Upper lobe of right lung (tissue), 1 donor: ENCODE measurements at regions not wholly inside any gene's neighbourhood (a gene's known extent, or its start where the extent isn't known, plus 50 kb on each side); places are given as distances from the start of the nearest gene placed in this dataset.

Experiments
- ATAC-seq: fragments of 200-7000 bp; cut with Tn5 transposase; one replicate; pipeline ENCODE4 v1.9.1; 2020; ENCODE audit warnings: mild to moderate bottlenecking, moderate library complexity
- DNase-seq: peaks from one replicate; pipeline ENCODE4 v3.0.0-alpha.2; 2020
- H3K27ac ChIP-seq: fragments of 200-600 bp; one replicate; pipeline ENCODE4 v1.8.0; 2022
- H3K27me3 ChIP-seq: fragments of 200-600 bp; one replicate; pipeline ENCODE4 v1.8.0; 2022; ENCODE audit warnings: mild to moderate bottlenecking
- H3K36me3 ChIP-seq: fragments of 200-600 bp; one replicate; pipeline ENCODE4 v1.8.0; 2022
- H3K4me1 ChIP-seq: fragments of 200-600 bp; one replicate; pipeline ENCODE4 v1.8.0; 2022
- H3K4me3 ChIP-seq: fragments of 200-600 bp; one replicate; pipeline ENCODE4 v1.8.0; 2022; ENCODE audit warnings: mild to moderate bottlenecking
- H3K9me3 ChIP-seq: fragments of 200-600 bp; one replicate; pipeline ENCODE4 v1.8.0; 2022
- CTCF ChIP-seq: fragments of 200-600 bp; IDR thresholded peaks from one replicate; pipeline ENCODE4 v1.8.0; 2022; ENCODE audit warnings: antibody characterized with exemption
- intact Hi-C: fragments of 100-400 bp; cut with DNase I; formaldehyde crosslinking; loops from one replicate; pipeline ENCODE4 v1.11.0; 2022
- donor health status: DM: no; HTN: yes; CAD: no; lungs with severe emphysema.

- intact Hi-C loops = no loop called here
- no peak overlapping the region for H3K4me3 ChIP-seq
- H3K4me1 ChIP-seq = no peaks in the 10 kb centered on the region
- DNase-seq (no peak), ATAC-seq (no peak)
- no peak for TF ChIP-seq CTCF
- H3K36me3 ChIP-seq = no peaks in the 10 kb centered on the region
- H3K27me3 ChIP-seq = no peaks in the 10 kb centered on the region
- no peak overlapping the region for H3K27ac ChIP-seq
- H3K9me3 ChIP-seq = no peaks in the 10 kb centered on the region
Observed at GRCh38 chr14:98498019-98498885, 773.7 kb downstream of the BCL11B start.

GRCh38 chr14:98501335-98501734 lies 770.7 kb downstream of the BCL11B start:
- Histone ChIP-seq H3K27ac (no peak overlapping the region), H3K4me1 (no peaks in the 10 kb centered on the region), H3K36me3 (no peaks in the 10 kb centered on the region), H3K27me3 (no peaks in the 10 kb centered on the region), H3K9me3 (no peaks in the 10 kb centered on the region), H3K4me3 (no peak overlapping the region)
- DNase-seq = no peak
- intact Hi-C loops = no loop called here
- no peak for TF ChIP-seq CTCF
- ATAC-seq = no peak

- Histone ChIP-seq H3K27me3 (no peaks in the 10 kb centered on the region), H3K4me1 (no peaks in the 10 kb centered on the region), H3K36me3 (no peaks in the 10 kb centered on the region), H3K4me3 (no peak overlapping the region), H3K9me3 (no peaks in the 10 kb centered on the region), H3K27ac (no peak overlapping the region)
- TF ChIP-seq CTCF = no peak
- intact Hi-C loops = no loop called here
- DNase-seq (no peak), ATAC-seq (no peak)
Observed at GRCh38 chr14:98501836-98502235, 770.2 kb downstream of the BCL11B start.

DNA sequence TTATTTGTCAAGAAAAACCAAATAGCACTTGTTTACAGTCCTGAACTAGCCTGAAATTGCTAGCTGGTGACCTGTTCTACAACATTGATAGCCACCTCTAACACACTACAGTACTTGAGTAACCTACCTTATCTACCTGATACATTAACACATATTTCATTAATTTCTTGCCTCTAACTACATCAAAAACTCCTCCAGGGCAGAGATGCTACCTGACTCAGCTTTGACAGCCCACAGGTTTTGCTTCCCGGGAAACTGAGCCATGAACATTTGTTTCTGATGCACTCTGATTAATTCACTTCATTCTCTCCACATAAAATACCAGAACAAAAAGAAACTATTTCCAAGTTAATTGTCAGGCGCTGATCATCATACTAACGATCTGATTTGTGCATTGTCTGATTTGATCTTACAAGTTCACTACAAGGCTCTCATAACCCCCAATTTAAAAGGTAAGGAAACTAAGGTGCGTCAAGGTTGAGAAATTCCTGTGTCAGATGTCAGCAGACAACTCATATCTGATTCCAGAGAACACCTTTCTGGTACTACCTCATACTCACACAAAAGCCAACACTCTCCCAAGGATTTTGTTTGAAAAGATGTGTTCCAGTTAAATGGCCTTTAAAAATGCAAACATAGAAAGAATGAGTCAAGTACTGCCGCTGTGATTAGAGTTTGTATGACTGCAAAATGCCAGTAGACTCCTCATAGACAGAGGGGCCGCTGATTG lies 768.7 kb downstream of the BCL11B start:
- DNase-seq (no peak), ATAC-seq (no peak)
- intact Hi-C loops = no loop called here
- Histone ChIP-seq H3K9me3 (no peaks in the 10 kb centered on the region), H3K4me3 (no peak overlapping the region), H3K27me3 (no peaks in the 10 kb centered on the region), H3K36me3 (no peaks in the 10 kb centered on the region), H3K4me1 (no peaks in the 10 kb centered on the region), H3K27ac (no peak overlapping the region)
- TF ChIP-seq CTCF = no peak

DNA sequence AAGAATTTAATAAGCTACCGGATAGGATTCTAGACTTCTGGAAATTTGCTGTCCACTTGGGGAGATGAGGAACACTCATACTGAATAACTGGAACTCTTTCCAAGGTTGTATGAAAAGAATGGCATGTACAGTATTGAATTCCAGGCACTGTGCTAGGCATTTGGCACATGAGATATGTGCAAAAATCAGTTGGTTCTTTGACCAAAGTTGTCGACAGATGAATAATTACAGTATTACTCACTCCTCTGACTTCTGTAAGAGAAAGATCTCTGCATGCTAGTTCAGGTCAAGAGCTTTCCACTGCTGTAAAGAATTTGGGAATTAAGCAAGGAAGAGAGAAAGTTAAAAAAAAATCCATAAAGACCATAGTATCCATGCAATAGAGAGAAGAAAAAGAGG lies 764.7 kb downstream of the BCL11B start:
- no peak for TF ChIP-seq CTCF
- Histone ChIP-seq H3K27ac (no peak overlapping the region), H3K4me3 (no peak overlapping the region), H3K36me3 (no peaks in the 10 kb centered on the region), H3K9me3 (no peaks in the 10 kb centered on the region), H3K4me1 (no peaks in the 10 kb centered on the region), H3K27me3 (no peaks in the 10 kb centered on the region)
- intact Hi-C loops = no loop called here
- no peak for ATAC-seq
- no peak for DNase-seq
